NCI-H82 treated with DMSO at 0.1 percent for 48 hours (cell line): ENCODE measurements at regions not wholly inside any gene's neighbourhood (a gene's known extent, or its start where the extent isn't known, plus 50 kb on each side); places are given as distances from the start of the nearest gene placed in this dataset.

ENCODE experiments used
- DNase-seq: peaks from one replicate; lab custom pipeline; 2025; ENCODE audit not compliant: unreplicated experiment; lab: John Stamatoyannopoulos, UW

GRCh38 chr2:128399690-128400291, 81.1 kb upstream of the HS6ST1 start:
- DNase-seq = no peak

GRCh38 chr2:128401680-128402079, 83.0 kb upstream of the HS6ST1 start:
- DNase-seq = no peak

GRCh38 chr2:128402911-128403670, 84.4 kb upstream of the HS6ST1 start:
- no peak for DNase-seq

- no peak for DNase-seq
Measured at GRCh38 chr2:128403814-128404708, 85.4 kb upstream of the HS6ST1 start.

- no peak for DNase-seq
Measured at GRCh38 chr2:128404709-128405466, 86.2 kb upstream of the HS6ST1 start.

GRCh38 chr2:128405467-128405900, 86.8 kb upstream of the HS6ST1 start:
- no peak for DNase-seq

- DNase-seq = peak; percentile 10
Measured at GRCh38 chr2:128405981-128406613, 87.4 kb upstream of the HS6ST1 start.

GRCh38 chr2:128406736-128407554, 88.3 kb upstream of the HS6ST1 start:
- DNase-seq = no peak

- no peak for DNase-seq
Measured at GRCh38 chr2:128408349-128409305, 90.0 kb upstream of the HS6ST1 start.

GRCh38 chr2:128409326-128410034, 90.8 kb upstream of the HS6ST1 start:
- no peak for DNase-seq

- DNase-seq = no peak
Measured at GRCh38 chr2:128410035-128410757, 91.5 kb upstream of the HS6ST1 start.

GRCh38 chr2:128410758-128411215, 92.1 kb upstream of the HS6ST1 start:
- DNase-seq = no peak

- no peak for DNase-seq
Measured at GRCh38 chr2:128411431-128411830, 92.8 kb upstream of the HS6ST1 start.

- DNase-seq = no peak
Measured at GRCh38 chr2:128412181-128412871, 93.7 kb upstream of the HS6ST1 start.

- no peak for DNase-seq
Measured at GRCh38 chr2:128413014-128413717, 94.5 kb upstream of the HS6ST1 start.
